Liver (tissue), 3 donors: ENCODE measurements at regions not wholly inside any gene's neighbourhood (a gene's known extent, or its start where the extent isn't known, plus 50 kb on each side); places are given as distances from the start of the nearest gene placed in this dataset.

ENCODE experiments used
- CTCF ChIP-seq: fragments of 150-350 bp; IDR thresholded peaks from 2 replicates; pipeline ENCODE4 v1.5.1; 2017; ENCODE audit warnings: improper control_type of control experiment, low read depth, low read length; ENCODE audit not compliant: missing input control
- EGR1 ChIP-seq, 2 donors: IDR thresholded peaks; 2 replicates each; pipeline ENCODE4 v1.6.1; 2016 to 2018; ENCODE audit warnings: antibody characterized with exemption in 2 of 2, low read depth in 2 of 2
- FOXA1 ChIP-seq: IDR thresholded peaks from 2 replicates; pipeline ENCODE4 v1.6.1; 2016; ENCODE audit warnings: antibody characterized with exemption
- GABPA ChIP-seq, 2 donors: IDR thresholded peaks in 1 of 2; conservative IDR thresholded peaks in 1 of 2; 2 replicates each; pipeline ENCODE4 v1.6.1; 2016; ENCODE audit warnings: antibody characterized with exemption in 2 of 2, mild to moderate bottlenecking in 1 of 2, moderate library complexity in 1 of 2
- HNF4A ChIP-seq, 2 donors: conservative IDR thresholded peaks; 2 replicates each; pipeline ENCODE4 v1.6.1; 2016; ENCODE audit warnings: antibody characterized with exemption in 2 of 2, mild to moderate bottlenecking in 2 of 2
- JUND ChIP-seq, 2 donors: IDR thresholded peaks; 2 replicates each; pipeline ENCODE4 v1.6.1; 2016; ENCODE audit warnings: antibody characterized with exemption in 2 of 2
- SP1 ChIP-seq: IDR thresholded peaks from 2 replicates; pipeline ENCODE4 v1.6.1; 2018; ENCODE audit warnings: antibody characterized with exemption, mild to moderate bottlenecking
- TAF1 ChIP-seq: conservative IDR thresholded peaks from 2 replicates; pipeline ENCODE4 v1.6.1; 2016; ENCODE audit warnings: antibody characterized with exemption, mild to moderate bottlenecking
- YY1 ChIP-seq: IDR thresholded peaks from 2 replicates; pipeline ENCODE4 v1.6.1; 2016; ENCODE audit warnings: antibody characterized with exemption, mild to moderate bottlenecking
- TF ChIP-seq, protein P1 (sequence below): IDR thresholded peaks from 2 replicates; pipeline ENCODE4 v1.6.1; 2016; ENCODE audit warnings: antibody characterized with exemption
- TF ChIP-seq, protein P2 (sequence below): IDR thresholded peaks from 2 replicates; pipeline ENCODE4 v1.6.1; 2016; ENCODE audit warnings: antibody characterized with exemption
- TF ChIP-seq, protein P3 (sequence below): IDR thresholded peaks from 2 replicates; pipeline ENCODE4 v1.6.1; 2016; ENCODE audit warnings: antibody characterized with exemption, mild to moderate bottlenecking
- TF ChIP-seq, protein P4 (sequence below): IDR thresholded peaks from 2 replicates; pipeline ENCODE4 v1.6.1; 2016; ENCODE audit warnings: antibody characterized with exemption
- donor health status: healthy.
- donor health status: healthy.

DNA sequence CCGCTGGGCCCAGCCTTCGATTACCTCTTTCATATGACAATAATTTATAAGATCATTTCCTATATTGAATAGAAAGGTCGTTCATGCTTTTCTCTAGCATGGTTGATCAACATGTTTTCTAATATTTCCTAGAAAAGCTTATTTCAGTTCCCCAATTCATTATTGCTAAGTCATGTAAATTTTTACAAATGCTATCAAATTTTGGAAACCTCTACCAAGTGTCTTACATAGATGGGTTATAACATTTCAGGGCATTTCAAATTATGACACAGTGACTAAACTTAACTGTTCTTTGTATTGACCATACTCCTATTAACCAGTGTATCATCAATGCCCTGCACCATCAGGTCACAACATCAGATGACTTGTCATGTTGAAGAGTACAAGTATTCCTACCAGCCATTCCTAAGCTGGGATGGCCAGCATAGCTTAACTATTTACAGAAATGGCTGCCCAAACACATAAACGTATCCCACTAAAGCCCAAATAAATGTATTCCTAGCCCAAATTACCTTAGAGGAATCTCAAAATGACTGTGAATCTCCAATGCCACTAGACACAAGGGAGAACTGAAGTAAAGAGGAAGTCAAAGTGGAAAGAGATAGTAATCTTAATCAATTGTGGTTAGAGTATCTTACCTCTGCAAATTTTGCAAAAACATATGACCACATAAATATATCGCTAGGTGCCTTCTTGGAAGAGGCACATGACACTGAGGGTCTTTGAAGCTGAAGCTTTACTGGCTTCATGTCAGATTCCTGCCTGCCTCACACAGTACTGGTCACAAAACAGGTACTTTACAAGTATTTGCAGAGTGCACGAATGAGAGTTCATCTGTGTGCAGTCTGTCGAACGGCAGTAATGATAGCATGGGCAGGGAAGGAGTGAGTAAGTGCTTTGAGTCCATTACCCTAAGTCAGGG lies 87.3 kb upstream of the TLK1 start:
- no peak for TF ChIP-seq FOXA1
- TF ChIP-seq, protein P1, sequence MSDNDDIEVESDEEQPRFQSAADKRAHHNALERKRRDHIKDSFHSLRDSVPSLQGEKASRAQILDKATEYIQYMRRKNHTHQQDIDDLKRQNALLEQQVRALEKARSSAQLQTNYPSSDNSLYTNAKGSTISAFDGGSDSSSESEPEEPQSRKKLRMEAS: no peak
- TF ChIP-seq, protein P2, sequence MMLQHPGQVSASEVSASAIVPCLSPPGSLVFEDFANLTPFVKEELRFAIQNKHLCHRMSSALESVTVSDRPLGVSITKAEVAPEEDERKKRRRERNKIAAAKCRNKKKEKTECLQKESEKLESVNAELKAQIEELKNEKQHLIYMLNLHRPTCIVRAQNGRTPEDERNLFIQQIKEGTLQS: no peak
- TF ChIP-seq, protein P3, sequence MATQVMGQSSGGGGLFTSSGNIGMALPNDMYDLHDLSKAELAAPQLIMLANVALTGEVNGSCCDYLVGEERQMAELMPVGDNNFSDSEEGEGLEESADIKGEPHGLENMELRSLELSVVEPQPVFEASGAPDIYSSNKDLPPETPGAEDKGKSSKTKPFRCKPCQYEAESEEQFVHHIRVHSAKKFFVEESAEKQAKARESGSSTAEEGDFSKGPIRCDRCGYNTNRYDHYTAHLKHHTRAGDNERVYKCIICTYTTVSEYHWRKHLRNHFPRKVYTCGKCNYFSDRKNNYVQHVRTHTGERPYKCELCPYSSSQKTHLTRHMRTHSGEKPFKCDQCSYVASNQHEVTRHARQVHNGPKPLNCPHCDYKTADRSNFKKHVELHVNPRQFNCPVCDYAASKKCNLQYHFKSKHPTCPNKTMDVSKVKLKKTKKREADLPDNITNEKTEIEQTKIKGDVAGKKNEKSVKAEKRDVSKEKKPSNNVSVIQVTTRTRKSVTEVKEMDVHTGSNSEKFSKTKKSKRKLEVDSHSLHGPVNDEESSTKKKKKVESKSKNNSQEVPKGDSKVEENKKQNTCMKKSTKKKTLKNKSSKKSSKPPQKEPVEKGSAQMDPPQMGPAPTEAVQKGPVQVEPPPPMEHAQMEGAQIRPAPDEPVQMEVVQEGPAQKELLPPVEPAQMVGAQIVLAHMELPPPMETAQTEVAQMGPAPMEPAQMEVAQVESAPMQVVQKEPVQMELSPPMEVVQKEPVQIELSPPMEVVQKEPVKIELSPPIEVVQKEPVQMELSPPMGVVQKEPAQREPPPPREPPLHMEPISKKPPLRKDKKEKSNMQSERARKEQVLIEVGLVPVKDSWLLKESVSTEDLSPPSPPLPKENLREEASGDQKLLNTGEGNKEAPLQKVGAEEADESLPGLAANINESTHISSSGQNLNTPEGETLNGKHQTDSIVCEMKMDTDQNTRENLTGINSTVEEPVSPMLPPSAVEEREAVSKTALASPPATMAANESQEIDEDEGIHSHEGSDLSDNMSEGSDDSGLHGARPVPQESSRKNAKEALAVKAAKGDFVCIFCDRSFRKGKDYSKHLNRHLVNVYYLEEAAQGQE: no peak
- TF ChIP-seq CTCF: no peak
- TF ChIP-seq SP1: no peak
- TF ChIP-seq EGR1 (IDR thresholded peaks at IDR 0.05; ENCODE audit: low read depth in 2 of 2): no peak
- TF ChIP-seq GABPA (IDR thresholded peaks at IDR 0.05 in 1 of 2, conservative IDR thresholded peaks at IDR 0.05 in 1 of 2): no peak
- no peak for TF ChIP-seq TAF1
- TF ChIP-seq JUND (IDR thresholded peaks at IDR 0.05): no peak
- TF ChIP-seq HNF4A (conservative IDR thresholded peaks at IDR 0.05): no peak
- TF ChIP-seq YY1: no peak
- TF ChIP-seq, protein P4, sequence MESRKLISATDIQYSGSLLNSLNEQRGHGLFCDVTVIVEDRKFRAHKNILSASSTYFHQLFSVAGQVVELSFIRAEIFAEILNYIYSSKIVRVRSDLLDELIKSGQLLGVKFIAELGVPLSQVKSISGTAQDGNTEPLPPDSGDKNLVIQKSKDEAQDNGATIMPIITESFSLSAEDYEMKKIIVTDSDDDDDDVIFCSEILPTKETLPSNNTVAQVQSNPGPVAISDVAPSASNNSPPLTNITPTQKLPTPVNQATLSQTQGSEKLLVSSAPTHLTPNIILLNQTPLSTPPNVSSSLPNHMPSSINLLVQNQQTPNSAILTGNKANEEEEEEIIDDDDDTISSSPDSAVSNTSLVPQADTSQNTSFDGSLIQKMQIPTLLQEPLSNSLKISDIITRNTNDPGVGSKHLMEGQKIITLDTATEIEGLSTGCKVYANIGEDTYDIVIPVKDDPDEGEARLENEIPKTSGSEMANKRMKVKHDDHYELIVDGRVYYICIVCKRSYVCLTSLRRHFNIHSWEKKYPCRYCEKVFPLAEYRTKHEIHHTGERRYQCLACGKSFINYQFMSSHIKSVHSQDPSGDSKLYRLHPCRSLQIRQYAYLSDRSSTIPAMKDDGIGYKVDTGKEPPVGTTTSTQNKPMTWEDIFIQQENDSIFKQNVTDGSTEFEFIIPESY: no peak
